Heart left ventricle (tissue), 13 donors: ENCODE measurements at regions not wholly inside any gene's neighbourhood (a gene's known extent, or its start where the extent isn't known, plus 50 kb on each side); places are given as distances from the start of the nearest gene placed in this dataset.

ENCODE experiments used
- CTCF ChIP-seq, 12 donors: fragments of 200-600 bp; sonication (generic) in 4 of 12; IDR thresholded peaks; one replicate each; pipeline versions ENCODE4 v1.5.0 to v1.8.0; 2018 to 2022; ENCODE audit warnings: antibody characterized with exemption in 12 of 12, mild to moderate bottlenecking in 5 of 12
- POLR2A ChIP-seq, 2 donors: fragments of 450-650 bp; IDR thresholded peaks; one replicate each; pipeline ENCODE4 v1.6.1; 2017; ENCODE audit warnings: antibody characterized with exemption in 2 of 2, mild to moderate bottlenecking in 2 of 2, moderate library complexity in 2 of 2
- donor health status: ischemic (EF 13 %, LVEDD 7.1; RV severe dilation, severe dysfunction).
- donor health status: DM: no; HTN: yes; CAD: no.
- donor health status: DM: no; HTN: no; CAD: no.
- donor health status: ischemic (EF 25% LVEDD 6.9; RV normal size, moderate dysfunction).
- donor health status: ischemic (EF 25% LVEDD 5.7; RV mildly dilated, moderate dysfunction).
- donor health status: ischemic (EF 35%, LVEDD 5.7; RV mildly dilated, moderate dysfunction).
- donor health status: nonischemic (EF 11% LVEDD 7.7; RV severe dilation, severe dysfunction).
- donor health status: DM: yes; HTN: yes; CAD: no.
- donor health status: PGD.
- donor health status: ischemic (EF 29% LVEDD 5.4; RV normal size, mild dysfunction).
- donor health status: nonischemic (EF 23%, LVEDD 6.1; RV moderate dilation, normal function).

- TF ChIP-seq CTCF (IDR thresholded peaks at IDR 0.05) (no peak), POLR2A (IDR thresholded peaks at IDR 0.05) (no peak)
Observed at GRCh38 chr1:61518670-61519400, 206.1 kb downstream of the TM2D1 start.
